PC-3 (cell line): ENCODE measurements at regions not wholly inside any gene's neighbourhood (a gene's known extent, or its start where the extent isn't known, plus 50 kb on each side); places are given as distances from the start of the nearest gene placed in this dataset.

ENCODE experiments used
- CTCF ChIP-seq: fragments of 300-600 bp; sonication (generic); conservative IDR thresholded peaks from 2 replicates; pipeline ENCODE4 v1.5.1; 2017; ENCODE audit warnings: antibody characterized with exemption, low read depth, mild to moderate bottlenecking, low read length
- EZH2phosphoT487 ChIP-seq: fragments of 300-600 bp; sonication (generic); IDR thresholded peaks from 2 replicates; pipeline ENCODE4 v1.6.1; 2018; ENCODE audit warnings: mild to moderate bottlenecking, antibody characterized with exemption, low read length, borderline replicate concordance

- TF ChIP-seq CTCF (no peak), EZH2phosphoT487 (no peak)
Measured at GRCh38 chr14:89674936-89675335, 257.9 kb upstream of the FOXN3 start.
